ENCODE measurements at regions not wholly inside any gene's neighbourhood (a gene's known extent, or its start where the extent isn't known, plus 50 kb on each side); places are given as distances from the start of the nearest gene placed in this dataset.

DNA sequence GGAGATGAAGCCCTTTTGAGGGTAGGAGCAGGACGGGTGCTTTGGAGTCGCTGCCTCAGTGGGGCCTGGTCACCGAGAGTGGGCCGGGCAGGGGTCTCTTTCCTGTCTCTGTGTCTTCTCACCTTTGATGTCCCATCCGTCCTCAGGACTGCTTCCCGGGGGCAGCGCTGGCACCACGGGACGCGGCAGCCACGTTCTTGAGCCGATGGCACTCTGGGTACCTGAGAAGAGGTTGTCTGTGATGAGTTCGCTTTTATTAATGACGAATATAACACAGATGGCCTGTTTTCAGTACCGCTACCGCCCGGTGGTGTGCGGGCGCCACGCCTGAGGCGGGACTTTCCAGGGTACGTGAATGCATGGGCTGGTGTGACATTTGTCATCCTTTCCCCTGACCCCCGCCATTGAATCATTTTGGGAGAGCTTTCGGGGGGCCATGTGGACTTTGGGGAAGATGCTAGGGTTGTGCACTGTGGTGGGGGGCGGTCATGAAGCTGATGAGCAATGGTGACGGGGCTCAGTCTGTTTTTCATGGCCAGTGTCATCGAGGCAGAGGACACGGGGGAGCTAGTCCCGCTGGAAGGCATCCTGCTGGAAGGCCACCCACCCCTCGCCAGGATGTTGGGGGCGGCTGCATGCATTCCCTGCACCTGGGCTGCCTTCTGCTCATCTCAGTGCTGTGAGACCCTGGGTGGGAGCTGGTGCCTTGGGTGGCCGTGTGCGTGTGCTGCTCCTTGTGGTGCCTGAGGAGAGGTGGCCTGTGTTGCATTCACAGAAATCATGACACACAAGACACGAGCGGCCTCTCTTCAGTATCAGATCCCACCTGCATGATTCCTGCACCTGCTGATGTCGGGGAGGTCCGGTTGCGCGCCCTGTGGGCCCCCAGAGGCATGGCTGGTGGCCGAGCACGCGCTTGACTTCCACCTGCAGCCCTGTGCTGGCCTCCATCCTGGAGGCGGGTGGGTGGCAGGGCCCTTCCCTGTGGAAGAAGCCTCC is 162.5 kb upstream of the RTL1 start:
- no peak for DNase-seq (ENCODE audit: low read depth in 2 of 2)

DNA sequence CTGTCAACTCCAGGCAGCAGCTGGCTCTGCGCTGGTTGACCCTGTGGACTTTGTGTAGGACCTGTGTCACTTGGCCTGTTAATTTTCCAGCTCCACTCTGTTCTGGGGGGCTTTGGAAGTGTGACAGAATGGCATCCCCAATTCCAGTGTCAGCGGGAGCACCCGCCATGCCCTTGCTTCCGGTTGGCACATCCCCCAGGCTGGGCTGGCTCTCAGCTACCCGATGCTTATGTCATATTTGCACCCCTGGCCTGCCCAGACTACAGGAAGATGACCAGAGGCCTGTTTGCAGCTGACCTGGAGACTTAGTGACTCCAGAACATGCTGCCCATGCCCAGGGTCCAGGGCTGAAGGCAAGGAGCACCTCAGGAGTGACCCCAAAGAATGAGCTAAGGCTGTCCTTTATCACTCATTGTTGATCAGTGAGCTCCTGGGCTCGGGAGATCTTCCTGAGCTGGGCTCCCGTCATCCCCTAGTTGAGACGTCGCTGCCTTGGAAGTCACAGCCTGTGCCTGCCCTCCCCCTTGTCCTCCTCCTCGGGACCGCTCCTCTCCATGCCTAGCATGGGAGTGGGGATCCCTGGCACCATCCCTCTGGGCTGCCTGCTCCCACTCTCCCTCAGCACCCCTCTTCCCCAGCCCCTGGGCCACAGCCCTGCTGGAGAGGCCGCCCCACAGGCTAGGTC is 163.4 kb upstream of the RTL1 start:
- DNase-seq (ENCODE audit: low read depth in 2 of 2): no peak

DNA sequence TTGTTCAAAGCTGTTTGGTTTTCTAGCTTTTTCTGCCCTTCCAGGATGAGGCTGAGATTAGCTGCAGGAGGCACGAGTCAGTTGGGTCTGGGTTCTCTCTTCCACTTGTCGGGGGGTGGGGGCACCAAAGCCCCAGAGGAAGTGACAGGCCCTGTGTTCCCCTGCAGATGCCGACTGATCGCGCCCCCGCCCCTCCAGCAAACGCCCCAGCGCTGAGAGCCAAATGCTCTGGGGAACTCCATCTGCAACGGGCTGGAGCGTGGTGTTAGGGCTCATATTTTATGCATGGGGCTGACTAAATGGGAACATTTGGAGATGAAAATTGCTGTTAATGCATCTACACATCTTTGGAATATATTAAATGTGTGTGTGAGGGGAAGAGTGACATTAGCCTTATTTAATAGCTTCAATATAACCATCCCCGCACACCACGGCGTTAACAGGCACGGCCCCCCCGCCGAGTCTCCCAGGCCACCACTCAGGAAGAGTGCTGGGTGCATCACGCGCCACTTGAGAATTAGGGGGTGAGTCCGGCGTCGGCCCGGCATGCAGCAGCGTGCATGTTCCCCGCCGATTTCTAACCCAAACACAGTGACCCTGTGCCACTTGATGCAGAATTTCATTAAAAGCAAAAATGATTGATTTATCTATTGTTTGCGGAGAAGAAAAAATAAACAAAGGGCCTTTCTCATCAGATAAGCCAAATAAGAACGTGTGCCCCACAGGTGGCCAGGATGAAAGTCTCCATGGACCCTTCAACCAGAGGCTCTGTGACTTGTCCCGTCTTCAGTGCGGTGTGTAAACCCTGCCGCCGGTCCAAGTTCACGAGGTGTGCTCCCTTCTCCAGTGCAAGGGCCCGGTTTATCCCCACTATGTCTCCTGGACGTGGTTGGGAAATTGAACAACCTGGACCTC is 165.0 kb upstream of the RTL1 start:
- no peak for DNase-seq (ENCODE audit: low read depth in 2 of 2)

DNA sequence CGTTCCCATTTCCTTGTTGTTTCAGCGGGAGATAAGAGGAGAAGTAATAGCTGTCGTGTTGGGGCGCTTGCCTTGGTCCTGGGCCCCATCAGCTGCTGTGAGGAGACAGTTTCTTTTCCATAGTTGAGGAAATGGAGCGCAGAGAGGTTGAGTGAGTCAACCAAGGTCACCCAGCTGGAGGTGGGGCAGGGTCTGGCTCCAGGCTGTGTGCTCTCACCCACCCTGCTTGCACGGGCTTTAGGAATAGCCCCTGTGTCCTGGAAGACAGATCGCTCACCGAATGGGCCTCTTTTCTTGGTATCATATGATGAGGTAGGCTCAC is 165.7 kb upstream of the RTL1 start:
- DNase-seq (ENCODE audit: low read depth in 2 of 2): no peak

DNA sequence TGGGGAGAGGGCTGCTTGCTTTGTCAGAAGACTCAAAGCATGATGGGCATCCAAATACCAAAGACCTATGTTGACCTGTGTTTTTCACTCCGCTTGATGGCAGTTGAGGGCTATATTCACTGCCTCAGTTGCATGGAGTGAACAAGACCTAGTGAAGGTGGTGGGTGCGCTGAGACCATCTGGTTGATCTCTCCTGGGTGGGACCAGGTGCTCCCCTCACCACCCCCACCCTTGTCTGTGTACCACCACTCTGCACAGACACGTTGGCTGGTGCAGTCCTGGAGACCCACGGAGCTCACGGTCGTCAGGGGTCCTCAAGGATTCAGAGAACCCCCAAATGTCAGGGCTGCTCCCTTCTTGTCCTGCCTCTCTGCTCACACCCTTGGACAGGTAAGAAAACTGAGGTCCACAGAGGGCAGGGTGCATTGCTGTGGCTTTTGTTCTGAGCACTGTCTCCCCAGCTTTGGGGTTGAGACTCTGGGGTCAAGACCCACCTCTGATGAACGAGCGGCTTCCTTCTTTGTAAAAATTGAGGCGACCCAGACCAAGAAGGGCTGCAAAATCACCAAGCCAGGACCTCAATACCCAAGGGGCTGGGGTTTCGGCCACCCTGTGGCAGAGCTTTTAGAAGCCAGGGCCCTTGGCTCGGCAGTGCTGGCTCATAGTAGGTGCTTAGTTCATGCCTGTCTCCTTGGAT is 166.3 kb upstream of the RTL1 start:
- no peak for DNase-seq (ENCODE audit: low read depth in 2 of 2)

DNA sequence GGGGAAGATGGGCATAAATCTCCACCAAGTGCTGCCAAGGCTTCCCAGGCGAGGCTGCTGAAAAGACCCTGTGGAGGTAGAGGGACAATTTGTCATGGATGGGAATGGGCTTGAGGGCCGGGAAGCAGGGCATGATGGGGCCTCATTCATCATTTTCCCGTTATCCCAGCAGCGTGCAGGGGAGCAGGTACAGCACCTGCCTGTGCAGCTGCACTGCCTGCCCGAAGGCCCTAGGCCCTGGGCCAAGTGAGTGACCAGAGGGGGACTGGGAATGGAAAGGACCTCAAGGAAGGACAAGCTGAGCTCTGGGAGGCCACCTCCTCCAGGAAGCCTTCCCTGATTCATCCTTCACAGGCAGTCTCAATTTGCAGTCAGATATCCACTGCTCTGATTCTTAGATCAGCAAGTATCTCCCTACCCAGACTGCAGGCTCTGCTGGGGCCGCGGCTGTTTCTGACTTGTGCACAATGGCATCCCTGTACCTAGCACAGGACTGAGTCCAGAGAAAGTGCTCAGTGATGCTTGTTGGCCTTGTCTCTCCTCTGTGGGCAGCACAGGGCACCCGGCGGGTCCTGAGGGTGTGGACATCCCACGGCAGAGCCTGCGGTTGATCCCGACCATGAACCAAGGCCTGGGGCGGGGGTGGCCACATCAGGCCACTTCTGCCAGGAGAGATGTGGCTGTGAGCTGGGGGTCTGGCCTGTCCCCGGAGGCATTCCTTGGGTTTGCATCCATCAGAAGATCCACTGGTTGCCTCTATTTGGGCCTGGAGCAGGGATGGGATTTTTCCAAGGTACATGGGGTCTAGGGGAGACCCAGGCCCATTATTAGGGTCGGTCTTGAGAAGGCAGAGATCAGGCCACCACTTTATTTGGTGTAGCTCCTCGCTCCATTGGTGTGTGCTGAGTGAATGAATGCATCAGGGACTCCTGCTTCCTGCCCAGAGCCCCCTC is 167.3 kb upstream of the RTL1 start:
- DNase-seq (ENCODE audit: low read depth in 2 of 2): no peak

DNA sequence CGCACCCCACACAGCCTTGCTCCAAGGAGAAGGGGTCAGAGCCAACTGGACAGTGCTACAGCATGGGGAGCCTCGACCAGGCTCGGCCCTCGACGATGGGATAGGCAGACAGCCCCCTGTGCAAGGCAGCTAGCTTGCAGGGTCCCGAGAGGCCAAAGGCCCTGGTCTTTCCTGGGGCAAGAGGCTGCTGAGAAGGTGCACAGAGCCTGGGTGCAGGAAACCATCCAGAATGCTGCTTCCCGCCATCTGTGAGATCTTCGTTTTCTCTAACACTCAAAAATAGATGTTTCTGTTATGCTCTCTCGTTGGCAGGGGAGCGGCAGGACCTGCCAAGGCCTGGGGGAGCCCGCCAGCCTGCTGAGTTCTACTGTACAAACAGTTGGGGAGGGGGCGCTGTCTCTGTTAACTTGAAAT is 168.0 kb upstream of the RTL1 start:
- DNase-seq (ENCODE audit: low read depth in 2 of 2): no peak

DNA sequence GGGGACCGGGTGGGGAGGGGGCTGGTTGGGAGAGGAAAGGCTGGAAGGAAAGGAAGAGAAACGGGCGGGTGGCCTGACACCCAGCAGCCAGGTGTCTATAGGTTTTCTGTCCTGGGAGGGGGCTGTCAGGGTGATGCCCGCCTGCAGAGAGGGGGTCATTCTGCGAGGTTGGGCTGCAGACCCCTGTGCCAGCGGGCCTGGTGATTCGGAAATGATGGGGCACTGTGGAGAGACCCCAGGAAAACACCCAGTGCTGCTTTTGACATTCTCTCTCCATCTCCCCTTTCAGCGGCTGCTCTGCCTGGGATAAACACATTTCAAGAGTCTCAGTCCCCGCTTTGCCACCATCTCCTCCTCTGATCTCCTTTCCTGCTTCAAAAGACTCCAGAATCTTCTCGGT is 168.5 kb upstream of the RTL1 start:
- DNase-seq (ENCODE audit: low read depth in 2 of 2): no peak

DNA sequence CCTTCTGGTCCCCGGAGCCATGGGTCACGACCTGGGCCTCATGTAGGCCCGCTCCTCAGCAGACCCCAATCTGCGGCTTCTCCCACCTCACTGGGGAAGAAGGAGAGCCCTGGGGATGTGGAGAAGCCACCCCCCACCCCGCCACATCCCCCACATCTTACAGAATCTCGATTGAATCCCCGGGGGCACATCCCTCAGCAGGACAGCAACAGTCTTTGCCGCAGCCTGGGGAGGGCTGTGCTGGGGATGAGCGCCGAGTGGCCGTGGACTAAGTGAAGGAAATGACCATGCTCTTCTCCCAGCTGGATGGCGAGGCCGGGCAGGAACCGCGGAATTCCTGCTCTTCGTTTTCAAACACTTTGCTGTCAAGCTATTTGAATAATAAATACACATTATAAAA is 169.0 kb upstream of the RTL1 start:
- no peak for DNase-seq (ENCODE audit: low read depth in 2 of 2)

DNA sequence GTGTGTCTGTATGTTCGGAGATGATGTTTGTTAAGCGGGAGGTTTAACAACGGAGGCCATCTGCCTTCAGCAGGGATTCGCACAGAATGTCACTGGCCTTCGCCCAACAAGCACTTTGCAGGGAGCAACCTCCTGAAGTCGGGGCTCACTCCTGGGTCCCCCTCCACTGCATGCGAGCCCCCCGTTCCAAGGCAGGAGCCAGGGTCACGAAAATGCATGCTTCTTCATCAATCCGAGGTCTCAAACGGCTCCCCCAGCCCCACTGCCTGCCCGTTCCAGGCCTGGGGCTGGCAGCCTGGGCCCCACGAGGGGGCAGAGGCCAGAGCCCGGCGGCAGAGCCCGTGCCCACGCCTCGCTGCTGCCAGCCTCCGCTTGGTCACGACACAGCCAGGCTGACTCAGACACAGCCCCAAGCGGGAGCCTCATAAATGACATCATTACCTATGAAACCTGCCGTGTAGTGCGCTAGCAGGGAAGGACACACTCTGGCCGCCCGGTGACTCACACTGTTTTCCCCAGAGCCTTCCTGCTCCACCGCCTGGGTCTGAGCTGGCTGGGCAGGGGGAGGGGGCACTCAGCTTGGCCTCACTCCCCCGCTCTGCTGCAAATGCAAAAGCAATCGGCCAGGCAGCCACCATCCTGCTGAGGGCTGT is 169.5 kb upstream of the RTL1 start:
- peak in 1 of 2 donors; percentile 2 for DNase-seq (ENCODE audit: low read depth in 2 of 2)

DNA sequence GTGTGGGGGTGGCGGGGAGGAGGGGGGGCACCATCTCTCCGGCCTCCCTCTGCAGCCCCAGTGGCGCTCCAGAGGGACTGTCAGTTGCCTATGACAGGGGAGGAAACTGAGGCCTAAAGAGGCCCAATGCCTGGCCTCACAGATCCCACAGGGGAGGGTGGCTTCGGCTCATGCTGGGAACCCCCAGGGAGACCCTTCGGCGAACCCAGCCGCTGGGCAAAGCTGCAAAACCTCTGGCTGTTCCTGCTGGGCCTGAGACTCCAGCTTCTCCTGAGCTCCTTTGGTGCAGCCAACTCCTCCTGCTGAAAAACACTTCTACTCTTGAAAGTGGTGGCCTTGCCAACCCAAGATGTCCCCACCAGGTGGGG is 170.1 kb upstream of the RTL1 start:
- DNase-seq (ENCODE audit: low read depth in 2 of 2): no peak

DNA sequence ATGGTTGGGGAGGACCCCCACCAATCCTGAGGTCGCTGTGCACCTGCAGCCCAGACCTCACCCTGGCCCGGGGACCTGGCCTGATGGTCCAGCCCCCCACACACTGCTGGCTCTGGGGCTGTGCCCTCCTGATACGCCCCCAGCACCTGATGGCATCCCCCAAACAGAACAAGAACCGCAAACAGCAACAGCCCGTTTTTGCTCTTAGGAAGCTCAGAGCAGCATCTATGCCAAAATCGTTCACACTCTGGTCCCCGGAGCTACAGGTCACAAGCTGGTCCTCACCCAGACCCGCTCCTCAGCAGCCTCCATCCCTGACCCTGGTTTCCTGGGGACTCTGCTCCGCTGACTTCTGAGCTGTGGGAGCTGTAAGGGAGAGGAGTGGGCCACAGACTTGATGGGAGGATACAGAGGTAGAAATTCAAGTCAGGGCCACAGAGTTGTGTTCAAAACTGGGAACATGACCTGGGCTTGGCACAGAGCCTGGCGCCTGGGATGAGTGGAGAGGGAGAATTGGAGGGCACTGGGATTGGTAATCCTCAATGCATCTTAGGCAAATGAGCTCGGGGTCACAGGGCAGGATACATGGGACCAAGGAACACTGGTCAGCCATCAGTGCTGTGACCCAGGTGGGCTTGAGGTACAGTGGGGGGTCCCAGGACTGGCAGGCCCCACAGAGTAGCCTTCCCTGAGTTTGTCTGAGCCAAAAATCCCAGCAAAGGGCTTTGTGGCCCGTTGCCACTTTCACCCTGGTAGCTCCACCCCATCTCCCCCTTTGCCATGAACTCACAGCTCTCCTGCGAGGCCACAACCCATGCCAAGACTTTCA is 170.9 kb upstream of the RTL1 start:
- no peak for DNase-seq (ENCODE audit: low read depth in 2 of 2)

DNA sequence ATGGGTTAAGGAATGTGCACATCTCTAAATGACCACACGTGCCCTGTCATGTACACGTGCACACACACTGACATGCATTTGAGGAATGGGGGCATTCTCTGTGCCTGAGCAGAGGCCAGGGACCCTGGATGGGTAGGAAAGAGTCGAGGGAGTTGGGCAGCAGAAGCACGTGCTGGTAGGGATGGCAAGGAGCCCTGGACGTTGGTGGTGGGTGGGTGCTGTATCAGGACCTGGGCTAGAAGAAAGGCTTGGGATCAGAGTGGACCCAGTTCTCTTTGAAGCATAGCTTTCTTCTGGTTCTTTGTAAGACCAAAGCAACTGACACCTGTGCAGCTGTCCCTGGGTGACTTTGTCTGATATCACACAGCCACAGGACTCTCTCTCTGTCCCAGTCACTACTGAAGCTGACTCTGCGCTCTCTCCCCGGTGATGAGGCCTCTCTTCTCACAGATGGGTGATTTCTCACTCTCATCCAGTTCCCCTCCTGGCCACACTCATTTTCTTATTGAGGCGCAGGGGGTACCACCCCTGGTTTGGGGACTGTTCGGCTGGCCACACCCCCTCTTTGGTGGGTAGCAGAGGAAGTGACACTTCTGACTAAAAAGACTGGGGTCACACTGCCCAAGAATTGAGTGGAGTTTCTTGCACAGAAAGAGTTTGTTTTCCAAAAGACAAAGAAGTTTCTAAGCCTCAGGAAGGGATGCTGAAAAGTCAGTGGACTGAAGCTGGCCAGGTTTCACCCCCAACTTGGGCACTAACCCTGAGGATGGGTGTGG is 171.7 kb upstream of the RTL1 start:
- no peak for DNase-seq (ENCODE audit: low read depth in 2 of 2)

DNA sequence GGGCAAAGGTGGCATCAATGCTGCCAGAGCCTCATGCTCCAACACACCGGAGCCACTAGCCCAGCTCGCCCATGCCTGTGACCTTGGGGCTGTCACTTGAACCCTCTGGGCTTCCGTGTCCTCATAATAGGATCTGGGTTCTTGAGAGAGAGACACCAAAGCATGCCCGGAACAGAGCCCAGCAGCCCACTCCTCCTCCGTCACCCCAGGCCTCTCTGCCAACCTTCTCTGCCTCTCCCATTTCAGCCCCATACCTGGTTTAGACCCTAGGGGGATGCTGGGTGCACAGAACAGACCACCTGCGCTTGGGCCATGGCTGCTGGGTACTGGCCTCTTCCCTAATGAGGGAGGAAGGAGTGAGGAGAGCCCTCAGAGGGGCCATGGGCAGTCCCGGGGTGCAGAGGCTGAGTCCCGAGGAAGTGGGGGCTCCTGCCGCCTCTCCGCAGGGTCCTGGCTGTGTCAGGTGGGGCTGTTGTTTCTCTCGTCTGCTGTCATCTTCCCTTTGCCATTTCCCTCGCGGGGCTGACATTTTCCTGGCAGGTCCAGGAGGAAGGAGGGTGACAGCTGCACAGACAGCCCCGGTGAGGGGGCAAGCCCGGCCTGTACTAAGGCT is 172.4 kb upstream of the RTL1 start:
- no peak for DNase-seq (ENCODE audit: low read depth in 2 of 2)

DNA sequence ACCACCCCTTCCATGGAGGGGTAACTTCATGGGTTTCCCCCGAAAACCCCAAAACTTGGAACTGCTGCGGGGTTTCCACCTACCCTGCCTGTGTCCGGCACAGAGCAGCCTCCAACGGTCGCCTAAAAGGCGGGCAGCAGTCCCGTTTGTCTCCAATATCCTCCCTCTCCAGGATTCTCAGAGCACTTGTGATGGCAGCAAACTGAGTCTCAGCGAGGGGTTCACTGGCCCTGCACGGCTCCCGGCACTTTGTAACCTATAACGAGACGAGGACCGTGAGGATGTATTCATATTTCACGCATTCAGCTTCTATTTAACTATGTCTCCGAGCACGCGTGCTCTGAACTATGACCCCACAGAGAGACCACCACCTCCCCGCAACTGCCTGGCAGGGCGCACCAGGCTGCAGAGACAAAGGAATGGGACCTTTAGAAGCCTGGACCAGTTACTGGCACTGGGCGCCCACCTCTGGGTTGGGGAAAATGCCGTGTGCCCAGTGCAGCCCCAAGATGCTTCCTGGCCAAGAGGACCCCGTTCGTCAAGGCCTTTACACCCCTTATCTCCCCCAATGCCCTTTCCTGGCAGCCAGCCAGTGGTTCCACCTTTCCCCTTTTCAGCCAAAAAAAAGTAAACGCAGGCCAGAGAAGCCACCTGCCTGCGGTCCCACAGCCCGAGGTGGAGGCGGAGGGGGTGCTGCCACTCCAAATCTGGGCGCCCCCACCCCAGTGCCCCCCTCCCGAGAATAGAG is 173.1 kb upstream of the RTL1 start:
- DNase-seq (ENCODE audit: low read depth in 2 of 2): no peak

DNA sequence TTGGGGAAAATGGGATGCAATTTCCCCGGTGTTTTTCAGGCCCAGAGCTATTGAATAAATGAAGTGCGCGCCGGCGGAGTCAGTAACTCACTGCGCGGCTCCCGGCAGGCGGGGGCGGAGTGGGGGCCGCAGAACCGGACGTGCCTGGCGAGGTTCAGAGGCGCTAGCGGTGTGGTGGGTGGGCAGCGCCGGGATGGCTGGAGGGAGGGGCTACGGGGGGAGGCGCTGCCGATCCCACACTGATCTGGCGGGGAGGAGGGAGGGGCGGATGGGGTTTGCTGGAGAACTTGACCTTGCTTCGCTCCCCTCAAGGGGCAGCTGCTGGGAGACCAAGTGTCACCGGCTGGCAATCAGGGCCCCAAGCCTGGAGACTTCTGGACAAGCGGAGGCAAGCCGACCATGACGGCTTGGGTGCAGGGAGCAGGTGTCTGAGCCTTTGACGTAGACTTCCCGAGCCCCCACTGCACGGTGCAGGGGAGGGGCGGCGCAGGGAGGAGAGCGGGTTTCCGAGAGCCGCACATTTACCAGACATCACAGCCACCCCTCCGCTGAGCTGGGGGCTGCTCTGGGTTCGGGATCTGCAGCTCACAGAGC is 174.1 kb upstream of the RTL1 start:
- DNase-seq (ENCODE audit: low read depth in 2 of 2): no peak

Measured in stimulated activated CD4-positive, alpha-beta T cell treated with anti-CD3 and anti-CD28 coated beads, Interleukin-4, amount 100 ng/mL, for 48 hours (primary cell).